GM12878 (cell line): ENCODE measurements at regions not wholly inside any gene's neighbourhood (a gene's known extent, or its start where the extent isn't known, plus 50 kb on each side); places are given as distances from the start of the nearest gene placed in this dataset.

Source experiments
- ATAC-seq: fragments of 200-7000 bp; cut with Tn5 transposase; 3 replicates; pipeline ENCODE4 v1.9.1; 2020; ENCODE audit warnings: mild to moderate bottlenecking, moderate library complexity
- BruUV-seq: library from RNA; stranded (reverse); fragments of 400-500 nt; replicated peaks from 2 replicates; lab custom pipeline; 2021; lab: Mats Ljungman, UMichigan
- CTCF ChIA-PET: fragments of 300-600 bp; sonication (Branson Sonifier 250); formaldehyde crosslinking; extraction: SDS; loops from one replicate; lab custom pipeline; 2021; ENCODE audit warnings: inconsistent platforms; lab: Yijun Ruan, JAX
- POLR2A ChIA-PET: fragments of 350-600 bp; formaldehyde crosslinking; extraction: SDS; loops from one replicate; lab custom pipeline; 2021; ENCODE audit warnings: inconsistent platforms; lab: Charles Lee
- RAD21 ChIA-PET: fragments of 300-600 bp; sonication (Branson Sonifier 250); formaldehyde crosslinking; loops from one replicate; lab custom pipeline; 2023; ENCODE audit warnings: antibody characterized with exemption; ENCODE audit not compliant: unreplicated experiment; lab: Charles Lee
- SMC1A ChIA-PET: fragments of 300-600 bp; sonication (Branson Sonifier 250); formaldehyde crosslinking; loops from one replicate; lab custom pipeline; 2023; ENCODE audit not compliant: unreplicated experiment, uncharacterized antibody; lab: Charles Lee
- DNase-seq: peaks from one replicate; pipeline ENCODE4 v3.0.0-alpha.2; 2011; ENCODE audit warnings: low read depth, low spot score
- FAIRE-seq: peaks from 3 replicates; lab custom pipeline; 2011; peaks lifted over from hg19 to GRCh38; lab: Jason Lieb, UNC
- H2AFZ ChIP-seq: 2 replicates; pipeline ENCODE4 v1.6.0; 2011; ENCODE audit warnings: low read depth, low read length, control low read depth; ENCODE audit not compliant: control insufficient read depth
- H3K27ac ChIP-seq: 2 replicates; pipeline ENCODE4 v1.5.1; 2011; ENCODE audit warnings: control low read depth; ENCODE audit not compliant: control insufficient read depth, insufficient read depth
- H3K27me3 ChIP-seq, 2 experiments: replicated peaks in 1 of 2; 2 replicates each; pipeline versions ENCODE4 v1.6.0 to v1.6.1; 2011; ENCODE audit warnings: low read length in 1 of 2; ENCODE audit not compliant: control insufficient read depth in 2 of 2, insufficient read depth in 2 of 2
- H3K36me3 ChIP-seq, 2 experiments: 2 replicates each; pipeline ENCODE4 v1.5.1; 2011; ENCODE audit warnings: low read length in 1 of 2; ENCODE audit not compliant: control insufficient read depth in 2 of 2, insufficient read depth in 2 of 2
- H3K4me1 ChIP-seq: 2 replicates; pipeline ENCODE4 v1.6.1; 2011; ENCODE audit warnings: mild to moderate bottlenecking, low read length, moderate library complexity, mixed read lengths; ENCODE audit not compliant: control insufficient read depth, insufficient read depth
- H3K4me2 ChIP-seq: 2 replicates; pipeline ENCODE4 v1.6.0; 2011; ENCODE audit warnings: control low read depth; ENCODE audit not compliant: control insufficient read depth, insufficient read depth
- H3K4me3 ChIP-seq: fragments of 200-600 bp; sonication (generic); 2 replicates; pipeline ENCODE4 v1.5.1; 2016
- H3K79me2 ChIP-seq: 2 replicates; pipeline ENCODE4 v1.6.0; 2011; ENCODE audit warnings: low read length; ENCODE audit not compliant: control insufficient read depth, insufficient read depth
- H3K9ac ChIP-seq: 2 replicates; pipeline ENCODE4 v1.8.0; 2011; ENCODE audit warnings: low read length, control low read depth, mixed read lengths; ENCODE audit not compliant: control insufficient read depth, insufficient read depth
- H3K9me3 ChIP-seq: replicated peaks from 3 replicates; pipeline ENCODE4 v1.5.1; 2011; ENCODE audit warnings: mild to moderate bottlenecking, low read length; ENCODE audit not compliant: control insufficient read depth, insufficient read depth
- H4K20me1 ChIP-seq: 2 replicates; pipeline ENCODE4 v1.6.0; 2011; ENCODE audit not compliant: control insufficient read depth, insufficient read depth
- BCL3 ChIP-seq: IDR thresholded peaks from 2 replicates; pipeline ENCODE4 v1.6.1; 2011; ENCODE audit warnings: borderline replicate concordance, low read depth, mild to moderate bottlenecking, moderate library complexity, low read length; ENCODE audit not compliant: insufficient read depth, poor library complexity, severe bottlenecking
- CEBPB ChIP-seq, 2 experiments: fragments of 150-350 bp in 1 of 2; IDR thresholded peaks; 2 replicates each; pipeline ENCODE4 v1.6.1; 2012 to 2014; ENCODE audit warnings: low read depth in 2 of 2, low read length in 2 of 2, borderline replicate concordance in 1 of 2, inconsistent platforms in 1 of 2
- CHD4 ChIP-seq: fragments of 200-600 bp; sonication (generic); IDR thresholded peaks from 2 replicates; pipeline ENCODE4 v1.6.1; 2016; ENCODE audit warnings: mild to moderate bottlenecking
- CREM ChIP-seq: IDR thresholded peaks from 2 replicates; pipeline ENCODE4 v1.6.1; 2014; ENCODE audit warnings: antibody characterized with exemption, low read depth
- ETV6 ChIP-seq, 2 experiments: fragments of 450-650 bp in 1 of 2; IDR thresholded peaks in 1 of 2; conservative IDR thresholded peaks in 1 of 2; 2 replicates each; pipeline ENCODE4 v1.6.1; 2014; ENCODE audit warnings: antibody characterized with exemption in 1 of 2, borderline replicate concordance in 1 of 2, low read depth in 1 of 2, mild to moderate bottlenecking in 1 of 2, moderate library complexity in 1 of 2
- IKZF1 ChIP-seq: fragments of 450-650 bp; conservative IDR thresholded peaks from 2 replicates; pipeline ENCODE4 v1.6.1; 2017; ENCODE audit warnings: antibody characterized with exemption, mild to moderate bottlenecking
- JUND ChIP-seq: IDR thresholded peaks from 2 replicates; pipeline ENCODE4 v1.6.1; 2012; ENCODE audit warnings: low read depth, mild to moderate bottlenecking, low read length, improper control_type of control experiment, moderate library complexity
- MEF2A ChIP-seq: IDR thresholded peaks from 2 replicates; pipeline ENCODE4 v1.6.1; 2011; ENCODE audit warnings: low read depth, mild to moderate bottlenecking, low read length, moderate library complexity; ENCODE audit not compliant: insufficient read depth
- MYC ChIP-seq: IDR thresholded peaks from 2 replicates; pipeline ENCODE4 v1.6.1; 2011; ENCODE audit warnings: mild to moderate bottlenecking, low read length, moderate library complexity, inconsistent platforms; ENCODE audit not compliant: insufficient read depth, insufficient replicate concordance, insufficient read length, severe bottlenecking
- NFIC ChIP-seq: IDR thresholded peaks from 2 replicates; pipeline ENCODE4 v1.6.1; 2012; ENCODE audit warnings: low read depth, mild to moderate bottlenecking, inconsistent platforms, low read length, moderate library complexity
- NRF1 ChIP-seq: conservative IDR thresholded peaks from 2 replicates; pipeline ENCODE4 v1.6.1; 2011; ENCODE audit warnings: mild to moderate bottlenecking, low read depth, low read length, improper control_type of control experiment
- TCF7 ChIP-seq: IDR thresholded peaks from 2 replicates; pipeline ENCODE4 v1.6.1; 2014; ENCODE audit warnings: antibody characterized with exemption, borderline replicate concordance
- ZBED1 ChIP-seq: IDR thresholded peaks from 2 replicates; pipeline ENCODE4 v1.6.1; 2016; ENCODE audit warnings: borderline replicate concordance
- ZNF217 ChIP-seq: fragments of 450-650 bp; IDR thresholded peaks from 2 replicates; pipeline ENCODE4 v1.6.1; 2017; ENCODE audit warnings: antibody characterized with exemption, mild to moderate bottlenecking
- WGBS: methylation state at CpG from one replicate; pipeline ENCODE4 v1.1.6; 2016; ENCODE audit warnings: low lambda C conversion rate; ENCODE audit not compliant: insufficient replicate concordance, insufficient coverage; ENCODE audit errors: missing lambda C conversion rate; 5-methylcytosine and 5-hydroxymethylcytosine counted together
- in situ Hi-C: fragments of 300-500 bp; cut with MboI; formaldehyde crosslinking; loops from 9 replicates; pipeline ENCODE4 v1.14.3; 2018; ENCODE audit warnings: mixed read lengths
- intact Hi-C: fragments of 100-400 bp; cut with micrococcal nuclease; formaldehyde crosslinking; loops from one replicate; pipeline ENCODE4 v1.14.2; 2022; ENCODE audit not compliant: unreplicated experiment
- TF ChIP-seq, protein P1 (sequence below): fragments of 450-650 bp; IDR thresholded peaks from 2 replicates; pipeline ENCODE4 v1.6.1; 2018; ENCODE audit warnings: mild to moderate bottlenecking, low read depth, moderate library complexity; ENCODE audit not compliant: partially characterized antibody

GRCh38 chr3:5494905-5495519 lies 307.5 kb downstream of the EDEM1 start:
- ChIA-PET SMC1A (interaction anchor here (0.6 kb wide), 1 partner anchor 20 kb away, joined by 3 read pairs; no protein-coding TSS in a partner anchor), POLR2A (no interaction called here), CTCF (interaction anchor here (0.9 kb wide), 1 partner anchor 70 kb away, joined by 3 read pairs; no protein-coding TSS in a partner anchor), RAD21 (no interaction called here)
- H3K4me3 ChIP-seq: no peak overlapping the region
- no peaks in the 10 kb centered on the region for H3K36me3 ChIP-seq
- no peak overlapping the region for H3K9ac ChIP-seq
- TF ChIP-seq MEF2A (no peak), ETV6 (conservative IDR thresholded peaks at IDR 0.05 in 1 of 2, IDR thresholded peaks at IDR 0.05 in 1 of 2; ENCODE audit: borderline replicate concordance in 1 of 2, low read depth in 1 of 2) (no peak), JUND (no peak), MYC (no peak), ZNF217 (no peak), ZBED1 (no peak), CREM (no peak), CHD4 (no peak), NRF1 (no peak), IKZF1 (no peak), CEBPB (IDR thresholded peaks at IDR 0.05; ENCODE audit: borderline replicate concordance in 1 of 2, low read depth in 2 of 2, low read length in 2 of 2) (no peak), BCL3 (no peak), TCF7 (no peak), NFIC (no peak)
- TF ChIP-seq, protein P1, sequence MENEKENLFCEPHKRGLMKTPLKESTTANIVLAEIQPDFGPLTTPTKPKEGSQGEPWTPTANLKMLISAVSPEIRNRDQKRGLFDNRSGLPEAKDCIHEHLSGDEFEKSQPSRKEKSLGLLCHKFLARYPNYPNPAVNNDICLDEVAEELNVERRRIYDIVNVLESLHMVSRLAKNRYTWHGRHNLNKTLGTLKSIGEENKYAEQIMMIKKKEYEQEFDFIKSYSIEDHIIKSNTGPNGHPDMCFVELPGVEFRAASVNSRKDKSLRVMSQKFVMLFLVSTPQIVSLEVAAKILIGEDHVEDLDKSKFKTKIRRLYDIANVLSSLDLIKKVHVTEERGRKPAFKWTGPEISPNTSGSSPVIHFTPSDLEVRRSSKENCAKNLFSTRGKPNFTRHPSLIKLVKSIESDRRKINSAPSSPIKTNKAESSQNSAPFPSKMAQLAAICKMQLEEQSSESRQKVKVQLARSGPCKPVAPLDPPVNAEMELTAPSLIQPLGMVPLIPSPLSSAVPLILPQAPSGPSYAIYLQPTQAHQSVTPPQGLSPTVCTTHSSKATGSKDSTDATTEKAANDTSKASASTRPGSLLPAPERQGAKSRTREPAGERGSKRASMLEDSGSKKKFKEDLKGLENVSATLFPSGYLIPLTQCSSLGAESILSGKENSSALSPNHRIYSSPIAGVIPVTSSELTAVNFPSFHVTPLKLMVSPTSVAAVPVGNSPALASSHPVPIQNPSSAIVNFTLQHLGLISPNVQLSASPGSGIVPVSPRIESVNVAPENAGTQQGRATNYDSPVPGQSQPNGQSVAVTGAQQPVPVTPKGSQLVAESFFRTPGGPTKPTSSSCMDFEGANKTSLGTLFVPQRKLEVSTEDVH: no peak
- no peak overlapping the region for H2AFZ ChIP-seq
- no peak for ATAC-seq
- no peak for FAIRE-seq
- no peaks in the 10 kb centered on the region for H4K20me1 ChIP-seq
- intact Hi-C loops: no loop called here
- H3K4me1 ChIP-seq: peaks cover 12% of the 10 kb centered on the region
- no peak overlapping the region for H3K27ac ChIP-seq
- H3K9me3 ChIP-seq: no peaks in the 10 kb centered on the region; the same call in 2 of the 3 replicates
- H3K27me3 ChIP-seq: no peaks in the 10 kb centered on the region; a peak in 1 of 4 replicates
- in situ Hi-C loops: no loop called here
- BruUV-seq: no TSS peak
- no peak overlapping the region for H3K4me2 ChIP-seq
- no peak for DNase-seq
- 46% methylated on average over 3 of the region's 3 CpGs for WGBS
- H3K79me2 ChIP-seq: no peaks in the 10 kb centered on the region
